K562 (cell line): ENCODE measurements at regions not wholly inside any gene's neighbourhood (a gene's known extent, or its start where the extent isn't known, plus 50 kb on each side); places are given as distances from the start of the nearest gene placed in this dataset.
"Not testable (repeated sequence)": the region's sequence is repeated elsewhere in the genome, so short reads cannot be mapped to it uniquely, and the experiment has no call there.

Experiments used
- ATAC-seq: fragments of 200-7000 bp; cut with Tn5 transposase; 3 replicates; pipeline ENCODE4 v1.9.1; 2020; ENCODE audit warnings: moderate library complexity
- BruUV-seq: library from RNA; stranded (reverse); fragments of 400-500 nt; replicated peaks from 2 replicates; lab custom pipeline; 2021; lab: Mats Ljungman, UMichigan
- CTCF ChIA-PET: fragments of 300-600 bp; formaldehyde crosslinking; extraction: SDS; loops from one replicate; lab custom pipeline; 2021; ENCODE audit warnings: low intra/inter-chr PET ratio; lab: Yijun Ruan, JAX
- POLR2A ChIA-PET: fragments of 300-600, 350-650 bp; sonication (Branson Sonifier 250); formaldehyde crosslinking; extraction: SDS; loops from one replicate; lab custom pipeline; 2021; ENCODE audit warnings: antibody characterized with exemption, inconsistent platforms; lab: Yijun Ruan, JAX
- DNase-seq, 4 experiments: peaks; one replicate each; pipeline versions ENCODE4 v3.0.0 to v3.0.0-alpha.2; 2011 to 2018; ENCODE audit warnings: low spot score in 3 of 4, mixed read lengths in 3 of 4; ENCODE audit errors: extremely low read depth in 1 of 4
- FAIRE-seq: peaks from 2 replicates; lab custom pipeline; 2011; peaks lifted over from hg19 to GRCh38; lab: Jason Lieb, UNC
- H2AFZ ChIP-seq: 2 replicates; pipeline ENCODE4 v1.6.0; 2011; ENCODE audit warnings: low read depth, low read length, control low read depth, inconsistent platforms
- H3K27ac ChIP-seq: fragments of 200-600 bp; 3 replicates; pipeline ENCODE4 v1.8.0; 2011; ENCODE audit warnings: low read depth, mild to moderate bottlenecking, control low read depth, inconsistent platforms, low read length, moderate library complexity, mixed read lengths; ENCODE audit errors: extremely low read depth
- H3K27me3 ChIP-seq, 2 experiments: fragments of 300-600 bp in 1 of 2; 2 replicates in 1 of 2; 3 replicates in 1 of 2; pipeline versions ENCODE4 v1.6.0 to v1.8.0; 2011; ENCODE audit warnings: inconsistent platforms in 2 of 2, low read length in 2 of 2, mild to moderate bottlenecking in 1 of 2, mixed read lengths in 1 of 2, moderate library complexity in 1 of 2; ENCODE audit not compliant: control insufficient read depth in 2 of 2, insufficient read depth in 2 of 2
- H3K36me3 ChIP-seq: fragments of 300-600 bp; 3 replicates; pipeline ENCODE4 v1.8.0; 2011; ENCODE audit warnings: mild to moderate bottlenecking, low read length, inconsistent platforms; ENCODE audit not compliant: control insufficient read depth, insufficient read depth
- H3K4me1 ChIP-seq, 2 experiments: fragments of 200-600 bp in 1 of 2; replicated peaks in 1 of 2; 2 replicates in 1 of 2; 3 replicates in 1 of 2; pipeline versions ENCODE4 v1.5.1 to v1.8.0; 2011; ENCODE audit warnings: inconsistent platforms in 2 of 2, low read length in 2 of 2, mild to moderate bottlenecking in 1 of 2, mixed read lengths in 1 of 2, moderate library complexity in 1 of 2; ENCODE audit not compliant: control insufficient read depth in 2 of 2, insufficient read depth in 2 of 2
- H3K4me2 ChIP-seq: 2 replicates; pipeline ENCODE4 v1.6.1; 2011; ENCODE audit warnings: low read length, control low read depth, inconsistent platforms, mixed read lengths; ENCODE audit not compliant: insufficient read depth
- H3K4me3 ChIP-seq: fragments of 200-600 bp; sonication (generic), shearing (Covaris generic); 2 replicates; pipeline ENCODE4 v1.5.1; 2016; ENCODE audit warnings: control low read depth, inconsistent platforms
- H3K79me2 ChIP-seq: fragments of 200-600 bp; 3 replicates; pipeline ENCODE4 v1.8.0; 2011; ENCODE audit warnings: low read length, inconsistent platforms; ENCODE audit not compliant: control insufficient read depth, insufficient read depth
- H3K9ac ChIP-seq, 2 experiments: 2 replicates each; pipeline versions ENCODE4 v1.6.0 to v1.6.1; 2011; ENCODE audit warnings: low read depth in 2 of 2, low read length in 2 of 2, control low read depth in 1 of 2, inconsistent platforms in 1 of 2, mild to moderate bottlenecking in 1 of 2, mixed read lengths in 1 of 2; ENCODE audit not compliant: insufficient read depth in 1 of 2
- H3K9me1 ChIP-seq: one replicate; pipeline ENCODE4 v1.6.0; 2011; ENCODE audit warnings: inconsistent platforms, mild to moderate bottlenecking, low read length, moderate library complexity; ENCODE audit not compliant: control insufficient read depth, insufficient read depth
- H3K9me3 ChIP-seq: replicated peaks from 2 replicates; pipeline ENCODE4 v1.5.1; 2011; ENCODE audit warnings: low read depth, low read length, inconsistent platforms; ENCODE audit not compliant: control insufficient read depth, insufficient read depth
- H4K20me1 ChIP-seq: replicated peaks from 2 replicates; pipeline ENCODE4 v1.6.1; 2011; ENCODE audit warnings: low read length, inconsistent platforms, mixed read lengths; ENCODE audit not compliant: control insufficient read depth, insufficient read depth
- CBFA2T3 ChIP-seq: fragments of 450-650 bp; IDR thresholded peaks from 2 replicates; pipeline ENCODE4 v1.6.1; 2017
- ELF2 ChIP-seq: fragments of 250-450 bp; sonication (Bioruptor Pico); IDR thresholded peaks from 2 replicates; pipeline ENCODE4 v1.5.0; 2021; ENCODE audit warnings: mild to moderate bottlenecking
- ERF ChIP-seq: fragments of 450-650 bp; formaldehyde crosslinking; IDR thresholded peaks from 2 replicates; pipeline ENCODE4 v1.4.0; 2020; ENCODE audit warnings: mild to moderate bottlenecking, mixed read lengths
- RB1 ChIP-seq: fragments of 450-650 bp; IDR thresholded peaks from 2 replicates; pipeline ENCODE4 v1.6.1; 2017; ENCODE audit warnings: low read depth, mild to moderate bottlenecking
- ZKSCAN1 ChIP-seq: fragments of 150-350 bp; IDR thresholded peaks from 2 replicates; pipeline ENCODE4 v1.6.1; 2016; ENCODE audit warnings: low read depth, low read length
- ZNF174 ChIP-seq: fragments of 250-450 bp; sonication (Bioruptor Pico); IDR thresholded peaks from 2 replicates; pipeline ENCODE4 v1.4.0; 2020; ENCODE audit warnings: mild to moderate bottlenecking
- ZNF184 ChIP-seq: sonication (generic); formaldehyde crosslinking; IDR thresholded peaks from 2 replicates; pipeline ENCODE4 v1.5.0; 2020; ENCODE audit warnings: missing genetic modification reagents
- ZNF282 ChIP-seq: sonication (generic); formaldehyde crosslinking; IDR thresholded peaks from 2 replicates; pipeline ENCODE4 v1.8.1; 2023; ENCODE audit warnings: missing genetic modification reagents
- ZNF561 ChIP-seq: fragments of 450-650 bp; formaldehyde crosslinking; conservative IDR thresholded peaks from 2 replicates; pipeline ENCODE4 v1.4.0; 2020; ENCODE audit warnings: mild to moderate bottlenecking, moderate library complexity
- WGBS: fragments of 100-300 bp; shearing (Covaris generic); methylation state at CpG from one replicate; pipeline ENCODE4 v1.1.6; 2016; ENCODE audit warnings: low coverage, mixed read lengths; ENCODE audit not compliant: insufficient coverage; ENCODE audit errors: missing lambda C conversion rate; 5-methylcytosine and 5-hydroxymethylcytosine counted together
- in situ Hi-C: fragments of 300-500 bp; cut with MboI; formaldehyde crosslinking; loops from 4 replicates; pipeline ENCODE4 v1.15.0; 2018; ENCODE audit warnings: inconsistent platforms, mixed read lengths
- intact Hi-C: fragments of 100-400 bp; cut with micrococcal nuclease; formaldehyde crosslinking; loops from 2 replicates; pipeline ENCODE4 v1.14.2; 2022
- TF ChIP-seq, protein P1 (sequence below), 2 experiments: fragments of 450-650 bp; IDR thresholded peaks; 2 replicates each; pipeline ENCODE4 v1.6.1; 2016
- TF ChIP-seq, protein P2 (sequence below): fragments of 450-650 bp; formaldehyde crosslinking; IDR thresholded peaks from 2 replicates; pipeline ENCODE4 v1.4.0; 2020; ENCODE audit warnings: mild to moderate bottlenecking, mixed read lengths
- TF ChIP-seq, protein P3 (sequence below): fragments of 450-650 bp; IDR thresholded peaks from 2 replicates; pipeline ENCODE4 v1.6.1; 2017; ENCODE audit warnings: mild to moderate bottlenecking, moderate library complexity

DNA sequence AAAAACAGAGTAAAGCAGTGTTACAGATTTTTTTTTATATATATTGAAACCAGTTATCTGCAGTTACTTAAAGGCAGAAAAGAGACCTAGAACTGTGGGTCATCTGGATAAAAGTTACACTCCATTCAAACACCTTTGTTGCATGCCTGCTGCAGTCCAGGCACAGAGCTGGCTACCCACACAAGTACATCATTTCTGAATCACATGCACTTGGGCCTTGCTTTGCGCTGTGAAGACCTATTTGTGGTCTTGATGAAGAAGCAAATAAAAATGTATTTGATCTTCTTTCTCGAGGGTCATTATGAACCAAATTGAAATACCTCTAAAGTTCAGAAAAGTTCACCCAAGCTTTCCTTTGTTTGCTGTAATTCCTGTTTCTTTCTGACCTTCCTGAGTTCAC is 503.0 kb upstream of the ZNF608 start (continued):
- TF ChIP-seq ZNF174 (CRISPR knock-in tag) (no peak), CBFA2T3 (no peak)
- TF ChIP-seq, protein P1, sequence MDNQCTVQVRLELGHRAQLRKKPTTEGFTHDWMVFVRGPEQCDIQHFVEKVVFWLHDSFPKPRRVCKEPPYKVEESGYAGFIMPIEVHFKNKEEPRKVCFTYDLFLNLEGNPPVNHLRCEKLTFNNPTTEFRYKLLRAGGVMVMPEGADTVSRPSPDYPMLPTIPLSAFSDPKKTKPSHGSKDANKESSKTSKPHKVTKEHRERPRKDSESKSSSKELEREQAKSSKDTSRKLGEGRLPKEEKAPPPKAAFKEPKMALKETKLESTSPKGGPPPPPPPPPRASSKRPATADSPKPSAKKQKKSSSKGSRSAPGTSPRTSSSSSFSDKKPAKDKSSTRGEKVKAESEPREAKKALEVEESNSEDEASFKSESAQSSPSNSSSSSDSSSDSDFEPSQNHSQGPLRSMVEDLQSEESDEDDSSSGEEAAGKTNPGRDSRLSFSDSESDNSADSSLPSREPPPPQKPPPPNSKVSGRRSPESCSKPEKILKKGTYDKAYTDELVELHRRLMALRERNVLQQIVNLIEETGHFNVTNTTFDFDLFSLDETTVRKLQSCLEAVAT (IDR thresholded peaks at IDR 0.05), result no peak
- TF ChIP-seq, all 486 proteins: peak for 0

DNA sequence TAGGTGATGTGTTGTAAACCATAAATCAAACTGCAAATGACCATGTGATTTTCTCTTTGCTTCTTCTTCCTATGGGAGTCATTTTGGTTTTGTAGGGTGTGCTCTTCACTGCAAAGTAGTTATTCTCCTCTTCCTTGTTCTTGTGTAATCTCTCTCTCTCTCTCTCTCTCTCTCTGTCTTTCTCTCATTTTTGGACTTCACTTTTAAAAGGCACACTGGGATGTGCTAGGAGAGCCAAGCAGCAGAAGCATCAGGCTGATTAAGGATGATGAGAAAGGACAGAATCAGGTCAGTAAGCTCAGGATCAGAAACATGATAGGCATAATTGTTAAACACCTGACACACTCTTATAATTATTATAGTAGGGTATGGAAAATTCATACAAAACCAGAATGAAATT is 505.3 kb upstream of the ZNF608 start:
- in situ Hi-C loops (no loop called here), intact Hi-C loops (no loop called here)
- Histone ChIP-seq H3K9ac (no peak overlapping the region), H3K9me3 (no peaks in the 10 kb centered on the region), H3K27ac (no peak overlapping the region), H2AFZ (no peak overlapping the region), H3K9me1 (no peaks in the 10 kb centered on the region), H3K27me3 (no peaks in the 10 kb centered on the region), H3K36me3 (no peaks in the 10 kb centered on the region), H3K4me3 (no peak overlapping the region), H4K20me1 (no peaks in the 10 kb centered on the region), H3K4me2 (no peak overlapping the region), H3K4me1 (no peaks in the 10 kb centered on the region), H3K79me2 (no peaks in the 10 kb centered on the region)
- BruUV-seq, result no TSS peak
- DNase-seq (no peak), ATAC-seq (no peak), FAIRE-seq (no peak)
- ChIA-PET POLR2A (no interaction called here), CTCF (no interaction called here)
- TF ChIP-seq, protein P2, sequence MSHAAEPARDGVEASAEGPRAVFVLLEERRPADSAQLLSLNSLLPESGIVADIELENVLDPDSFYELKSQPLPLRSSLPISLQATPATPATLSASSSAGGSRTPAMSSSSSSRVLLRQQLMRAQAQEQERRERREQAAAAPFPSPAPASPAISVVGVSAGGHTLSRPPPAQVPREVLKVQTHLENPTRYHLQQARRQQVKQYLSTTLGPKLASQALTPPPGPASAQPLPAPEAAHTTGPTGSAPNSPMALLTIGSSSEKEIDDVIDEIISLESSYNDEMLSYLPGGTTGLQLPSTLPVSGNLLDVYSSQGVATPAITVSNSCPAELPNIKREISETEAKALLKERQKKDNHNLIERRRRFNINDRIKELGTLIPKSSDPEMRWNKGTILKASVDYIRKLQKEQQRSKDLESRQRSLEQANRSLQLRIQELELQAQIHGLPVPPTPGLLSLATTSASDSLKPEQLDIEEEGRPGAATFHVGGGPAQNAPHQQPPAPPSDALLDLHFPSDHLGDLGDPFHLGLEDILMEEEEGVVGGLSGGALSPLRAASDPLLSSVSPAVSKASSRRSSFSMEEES (CRISPR knock-in tag), result no peak
- no peak for TF ChIP-seq ELF2 (CRISPR knock-in tag)
- TF ChIP-seq ERF (CRISPR knock-in tag), result no peak
- no peak for TF ChIP-seq ZKSCAN1
- no peak for TF ChIP-seq ZNF184 (CRISPR knock-in tag)
- no peak for TF ChIP-seq ZNF561
- no peak for TF ChIP-seq RB1
- TF ChIP-seq, protein P3, sequence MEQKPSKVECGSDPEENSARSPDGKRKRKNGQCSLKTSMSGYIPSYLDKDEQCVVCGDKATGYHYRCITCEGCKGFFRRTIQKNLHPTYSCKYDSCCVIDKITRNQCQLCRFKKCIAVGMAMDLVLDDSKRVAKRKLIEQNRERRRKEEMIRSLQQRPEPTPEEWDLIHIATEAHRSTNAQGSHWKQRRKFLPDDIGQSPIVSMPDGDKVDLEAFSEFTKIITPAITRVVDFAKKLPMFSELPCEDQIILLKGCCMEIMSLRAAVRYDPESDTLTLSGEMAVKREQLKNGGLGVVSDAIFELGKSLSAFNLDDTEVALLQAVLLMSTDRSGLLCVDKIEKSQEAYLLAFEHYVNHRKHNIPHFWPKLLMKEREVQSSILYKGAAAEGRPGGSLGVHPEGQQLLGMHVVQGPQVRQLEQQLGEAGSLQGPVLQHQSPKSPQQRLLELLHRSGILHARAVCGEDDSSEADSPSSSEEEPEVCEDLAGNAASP, result no peak
- TF ChIP-seq ZNF282, result no peak

DNA sequence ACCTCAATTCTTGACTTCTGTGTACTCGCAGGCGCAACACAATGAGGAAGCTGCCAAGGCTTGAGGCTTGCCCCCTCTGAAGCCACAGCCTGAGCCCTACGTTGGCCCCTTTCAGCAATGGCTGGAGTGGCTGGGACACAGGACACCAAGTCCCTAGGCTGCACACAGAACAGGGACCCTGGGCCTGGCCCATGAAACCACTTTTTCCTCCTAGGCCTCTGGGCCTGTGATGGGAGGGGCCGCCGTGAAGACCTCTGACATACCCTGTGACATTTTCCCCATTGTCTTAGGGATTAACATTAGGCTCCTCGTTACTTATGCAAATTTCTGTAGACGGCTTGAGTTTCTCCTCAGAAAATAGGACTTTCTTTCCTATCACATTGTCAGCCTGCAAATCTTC is 507.2 kb upstream of the ZNF608 start:
- intact Hi-C loops, H3K79me2 ChIP-seq, FAIRE-seq, H4K20me1 ChIP-seq, H3K27ac ChIP-seq, H3K27me3 ChIP-seq, CTCF ChIA-PET, POLR2A ChIA-PET, H3K9me1 ChIP-seq, H3K9ac ChIP-seq, DNase-seq, BruUV-seq, H3K36me3 ChIP-seq, H3K4me3 ChIP-seq, ATAC-seq, H2AFZ ChIP-seq, H3K4me2 ChIP-seq, H3K9me3 ChIP-seq, in situ Hi-C loops, H3K4me1 ChIP-seq: not testable (repeated sequence)
- WGBS, result 3% methylated on average over 7 of the region's 7 CpGs
